Upper lobe of left lung (tissue), 4 donors: ENCODE measurements at regions not wholly inside any gene's neighbourhood (a gene's known extent, or its start where the extent isn't known, plus 50 kb on each side); places are given as distances from the start of the nearest gene placed in this dataset.

Source experiments
- EP300 ChIP-seq, 4 donors: sonication (generic); formaldehyde crosslinking; IDR thresholded peaks; one replicate each; pipeline ENCODE4 v1.5.1; 2017; ENCODE audit warnings: antibody characterized with exemption in 4 of 4, control low read depth in 2 of 4
- POLR2AphosphoS5 ChIP-seq, 2 donors: sonication (generic); formaldehyde crosslinking; IDR thresholded peaks; one replicate each; pipeline ENCODE4 v1.5.1; 2017; ENCODE audit warnings: antibody characterized with exemption in 2 of 2
- TF ChIP-seq, protein P1 (sequence below), 6 experiments: fragments of 450-650 bp in 4 of 6; fragments of 200-600 bp in 2 of 6; sonication (generic) in 2 of 6; IDR thresholded peaks; one replicate each; pipeline ENCODE4 v1.5.1; 2016 to 2019; ENCODE audit warnings: antibody characterized with exemption in 6 of 6

DNA sequence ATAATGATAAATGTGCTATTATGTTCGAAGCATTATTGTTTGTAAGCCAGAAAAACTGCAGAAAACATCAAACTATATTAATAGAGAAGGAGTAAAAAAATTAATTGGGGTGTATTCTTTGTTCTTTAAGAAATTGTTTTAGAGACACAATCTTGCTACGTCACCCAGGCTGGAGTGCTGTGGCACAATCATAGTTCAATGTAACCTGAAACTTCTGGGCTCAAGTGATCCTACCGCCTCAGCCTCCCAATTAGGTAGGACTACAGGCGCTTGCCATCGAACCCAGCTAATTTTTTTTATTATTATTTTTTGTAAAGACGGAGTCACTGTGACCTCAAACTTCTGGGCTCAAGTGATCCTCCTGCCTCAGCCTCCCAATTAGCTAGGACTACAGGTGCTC, 1138.6 kb downstream of the GATA3 start:
- TF ChIP-seq, protein P1, sequence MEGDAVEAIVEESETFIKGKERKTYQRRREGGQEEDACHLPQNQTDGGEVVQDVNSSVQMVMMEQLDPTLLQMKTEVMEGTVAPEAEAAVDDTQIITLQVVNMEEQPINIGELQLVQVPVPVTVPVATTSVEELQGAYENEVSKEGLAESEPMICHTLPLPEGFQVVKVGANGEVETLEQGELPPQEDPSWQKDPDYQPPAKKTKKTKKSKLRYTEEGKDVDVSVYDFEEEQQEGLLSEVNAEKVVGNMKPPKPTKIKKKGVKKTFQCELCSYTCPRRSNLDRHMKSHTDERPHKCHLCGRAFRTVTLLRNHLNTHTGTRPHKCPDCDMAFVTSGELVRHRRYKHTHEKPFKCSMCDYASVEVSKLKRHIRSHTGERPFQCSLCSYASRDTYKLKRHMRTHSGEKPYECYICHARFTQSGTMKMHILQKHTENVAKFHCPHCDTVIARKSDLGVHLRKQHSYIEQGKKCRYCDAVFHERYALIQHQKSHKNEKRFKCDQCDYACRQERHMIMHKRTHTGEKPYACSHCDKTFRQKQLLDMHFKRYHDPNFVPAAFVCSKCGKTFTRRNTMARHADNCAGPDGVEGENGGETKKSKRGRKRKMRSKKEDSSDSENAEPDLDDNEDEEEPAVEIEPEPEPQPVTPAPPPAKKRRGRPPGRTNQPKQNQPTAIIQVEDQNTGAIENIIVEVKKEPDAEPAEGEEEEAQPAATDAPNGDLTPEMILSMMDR (IDR thresholded peaks at IDR 0.05): no peak
- TF ChIP-seq POLR2AphosphoS5 (IDR thresholded peaks at IDR 0.05) (no peak), EP300 (IDR thresholded peaks at IDR 0.05) (no peak)
